Endodermal cell (in vitro differentiated cells): ENCODE measurements at regions not wholly inside any gene's neighbourhood (a gene's known extent, or its start where the extent isn't known, plus 50 kb on each side); places are given as distances from the start of the nearest gene placed in this dataset.

ENCODE experiments used
- DNase-seq: peaks from one replicate; pipeline ENCODE4 v3.0.0-alpha.2; 2017
- H3K27ac ChIP-seq: 2 replicates; pipeline ENCODE4 v1.5.1; 2013; ENCODE audit warnings: mild to moderate bottlenecking, low read depth, low read length, moderate library complexity
- H3K27me3 ChIP-seq: 2 replicates; pipeline ENCODE4 v1.6.1; 2013; ENCODE audit warnings: mild to moderate bottlenecking, low read length, moderate library complexity; ENCODE audit not compliant: insufficient read depth, control insufficient read depth, poor library complexity, severe bottlenecking
- H3K36me3 ChIP-seq: 2 replicates; pipeline ENCODE4 v1.7.0; 2013; ENCODE audit warnings: mild to moderate bottlenecking, low read length, moderate library complexity; ENCODE audit not compliant: control insufficient read depth, insufficient read depth
- H3K4me1 ChIP-seq: one replicate; pipeline ENCODE4 v1.7.0; 2013; ENCODE audit warnings: low read length; ENCODE audit not compliant: control insufficient read depth, insufficient read depth
- H3K4me3 ChIP-seq: 2 replicates; pipeline ENCODE4 v1.5.1; 2013; ENCODE audit warnings: mild to moderate bottlenecking, low read length, moderate library complexity
- H3K9ac ChIP-seq: 2 replicates; pipeline ENCODE4 v1.6.1; 2013; ENCODE audit warnings: mild to moderate bottlenecking, low read length, moderate library complexity; ENCODE audit not compliant: poor library complexity, severe bottlenecking; ENCODE audit errors: extremely low read depth
- H3K9me3 ChIP-seq: 2 replicates; pipeline ENCODE4 v1.6.1; 2013; ENCODE audit warnings: mild to moderate bottlenecking, low read length, moderate library complexity; ENCODE audit not compliant: control insufficient read depth
- H3K27ac Mint-ChIP-seq: 2 replicates; pipeline ENCODE4 v1.8.0; 2020; ENCODE audit warnings: mixed read lengths
- H3K27me3 Mint-ChIP-seq: 2 replicates; pipeline ENCODE4 v1.8.0; 2021; ENCODE audit warnings: mild to moderate bottlenecking, mixed read lengths; ENCODE audit not compliant: insufficient read depth
- H3K36me3 Mint-ChIP-seq: 2 replicates; pipeline ENCODE4 v1.8.0; 2020; ENCODE audit warnings: low read depth, mixed read lengths
- H3K4me1 Mint-ChIP-seq: 2 replicates; pipeline ENCODE4 v1.8.0; 2020; ENCODE audit warnings: mixed read lengths
- H3K4me3 Mint-ChIP-seq: 2 replicates; pipeline ENCODE4 v1.8.0; 2020; ENCODE audit warnings: mild to moderate bottlenecking, moderate library complexity, mixed read lengths
- H3K9me3 Mint-ChIP-seq: 2 replicates; pipeline ENCODE4 v1.8.0; 2020; ENCODE audit warnings: mild to moderate bottlenecking, mixed read lengths
- WGBS, 2 experiments: methylation state at CpG; one replicate each; pipeline versions ENCODE4 v1.1.5 to v1.1.7; 2013; ENCODE audit warnings: missing lambda C conversion rate in 2 of 2, mixed read lengths in 1 of 2; ENCODE audit not compliant: insufficient coverage in 1 of 2, insufficient read length in 1 of 2; 5-methylcytosine and 5-hydroxymethylcytosine counted together
- TF ChIP-seq, protein P1 (sequence below): fragments of 200-600 bp; sonication (generic); conservative IDR thresholded peaks from 2 replicates; pipeline ENCODE4 v1.5.0; 2021; ENCODE audit warnings: antibody characterized with exemption, mild to moderate bottlenecking

DNA sequence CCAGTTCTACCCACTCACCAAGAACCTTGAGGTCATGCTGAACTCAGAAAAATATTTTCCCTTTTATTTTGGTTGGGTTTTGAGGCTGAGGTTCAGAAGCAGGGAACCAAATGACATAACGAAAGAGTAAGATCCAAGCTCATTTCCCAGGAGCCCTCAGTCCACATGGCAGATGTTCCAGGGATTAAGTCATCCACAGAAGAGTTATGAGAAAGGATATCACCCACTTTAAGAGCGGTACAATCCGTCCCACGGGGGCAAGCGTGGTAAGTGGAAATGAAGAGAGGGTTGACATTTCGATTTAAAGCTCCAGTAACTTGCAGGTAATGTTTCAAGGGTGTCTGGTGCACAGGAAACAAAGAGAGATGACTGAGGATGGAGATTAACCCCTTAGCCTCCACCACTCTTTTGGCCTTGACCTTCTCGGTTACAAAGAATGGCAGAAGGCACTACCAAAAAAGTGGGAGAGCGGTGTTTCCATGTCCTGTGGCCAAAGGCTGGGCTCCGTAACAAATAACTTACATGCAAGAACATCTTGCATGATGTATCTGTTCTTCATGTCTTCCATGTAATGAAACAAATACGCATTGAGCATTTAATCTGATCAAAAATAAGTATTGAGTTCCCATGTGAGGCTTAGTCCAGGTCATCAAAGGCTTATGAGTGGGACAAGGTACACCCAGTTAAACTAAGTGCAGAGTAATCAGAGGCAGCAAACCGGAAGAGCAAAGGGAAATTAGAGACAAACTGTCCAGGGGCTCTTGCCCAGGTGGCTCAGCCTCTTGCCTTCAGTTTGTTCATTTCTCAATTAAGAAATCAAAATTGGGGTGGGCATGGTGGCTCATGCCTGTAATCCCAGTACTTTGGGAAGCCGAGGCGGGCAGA is 241.4 kb downstream of the TOMM20 start:
- Histone ChIP-seq H3K27me3 (no peaks in the 10 kb centered on the region), H3K4me3 (no peak overlapping the region), H3K4me1 (no peaks in the 10 kb centered on the region), H3K36me3 (no peaks in the 10 kb centered on the region), H3K9me3 (no peaks in the 10 kb centered on the region), H3K27ac (no peak overlapping the region), H3K9ac (no peak overlapping the region)
- Mint-ChIP-seq H3K36me3 (no peaks in the 10 kb centered on the region), H3K9me3 (no peaks in the 10 kb centered on the region), H3K27ac (no peak overlapping the region), H3K4me3 (no peak overlapping the region), H3K27me3 (no peaks in the 10 kb centered on the region), H3K4me1 (no peaks in the 10 kb centered on the region)
- TF ChIP-seq, protein P1, sequence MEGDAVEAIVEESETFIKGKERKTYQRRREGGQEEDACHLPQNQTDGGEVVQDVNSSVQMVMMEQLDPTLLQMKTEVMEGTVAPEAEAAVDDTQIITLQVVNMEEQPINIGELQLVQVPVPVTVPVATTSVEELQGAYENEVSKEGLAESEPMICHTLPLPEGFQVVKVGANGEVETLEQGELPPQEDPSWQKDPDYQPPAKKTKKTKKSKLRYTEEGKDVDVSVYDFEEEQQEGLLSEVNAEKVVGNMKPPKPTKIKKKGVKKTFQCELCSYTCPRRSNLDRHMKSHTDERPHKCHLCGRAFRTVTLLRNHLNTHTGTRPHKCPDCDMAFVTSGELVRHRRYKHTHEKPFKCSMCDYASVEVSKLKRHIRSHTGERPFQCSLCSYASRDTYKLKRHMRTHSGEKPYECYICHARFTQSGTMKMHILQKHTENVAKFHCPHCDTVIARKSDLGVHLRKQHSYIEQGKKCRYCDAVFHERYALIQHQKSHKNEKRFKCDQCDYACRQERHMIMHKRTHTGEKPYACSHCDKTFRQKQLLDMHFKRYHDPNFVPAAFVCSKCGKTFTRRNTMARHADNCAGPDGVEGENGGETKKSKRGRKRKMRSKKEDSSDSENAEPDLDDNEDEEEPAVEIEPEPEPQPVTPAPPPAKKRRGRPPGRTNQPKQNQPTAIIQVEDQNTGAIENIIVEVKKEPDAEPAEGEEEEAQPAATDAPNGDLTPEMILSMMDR, result no peak
- 93 to 95% methylated on average over 10 to 13 of the region's 13 CpGs for WGBS, 2 experiments
- no peak for DNase-seq

DNA sequence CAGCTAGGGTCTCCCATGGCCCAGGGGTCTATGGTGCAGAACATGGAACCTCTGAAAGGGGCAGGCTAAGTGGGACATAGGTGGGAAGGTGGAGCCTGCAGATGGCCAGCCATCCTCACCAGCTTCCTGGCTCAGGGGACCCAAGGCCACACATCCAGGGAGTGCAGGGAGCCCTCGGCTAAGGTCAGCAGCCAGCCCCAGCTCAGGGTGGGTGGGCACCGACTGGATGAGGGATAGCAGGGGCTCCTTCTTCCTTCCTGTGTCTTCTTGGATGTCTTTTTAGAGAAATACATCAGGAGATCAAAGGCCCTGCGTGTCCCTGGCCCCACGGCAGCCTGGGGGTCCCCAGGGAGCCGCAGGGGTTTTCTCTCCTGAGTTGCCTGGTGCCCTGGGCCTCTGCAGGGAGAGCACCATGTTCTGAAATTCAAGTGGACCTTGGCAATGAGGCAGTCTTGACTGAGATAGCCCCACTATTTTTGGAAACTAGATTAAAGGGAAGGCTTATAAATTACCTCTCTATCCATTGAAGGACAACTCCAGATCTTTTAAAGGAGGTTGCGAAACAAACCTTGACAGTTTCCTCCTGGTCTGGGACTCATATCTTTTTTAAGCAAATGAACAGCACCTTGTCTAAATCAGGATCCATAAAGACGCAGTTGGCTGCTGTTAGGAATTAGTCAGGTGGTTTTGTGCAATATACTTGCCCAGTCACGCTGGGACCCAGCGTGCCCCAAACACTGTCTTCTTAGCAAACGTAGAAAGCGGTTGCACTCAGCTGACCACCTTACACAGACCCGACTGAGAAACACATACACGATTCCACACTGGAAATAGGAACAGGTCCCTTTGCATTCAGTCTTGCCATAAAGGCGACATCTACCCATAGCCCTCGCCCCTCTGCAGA is 242.3 kb downstream of the TOMM20 start:
- Histone ChIP-seq H3K27ac (no peak overlapping the region), H3K9ac (no peak overlapping the region), H3K4me3 (no peak overlapping the region), H3K9me3 (no peaks in the 10 kb centered on the region), H3K4me1 (no peaks in the 10 kb centered on the region), H3K36me3 (no peaks in the 10 kb centered on the region), H3K27me3 (no peaks in the 10 kb centered on the region)
- WGBS, 2 experiments, result 85% methylated on average over 14 to 15 of the region's 15 CpGs
- TF ChIP-seq, protein P1, result no peak
- H3K4me3 Mint-ChIP-seq, result no peak overlapping the region
- H3K27ac Mint-ChIP-seq, result no peak overlapping the region
- H3K36me3 Mint-ChIP-seq, result no peaks in the 10 kb centered on the region
- no peaks in the 10 kb centered on the region for H3K9me3 Mint-ChIP-seq
- DNase-seq, result no peak
- no peaks in the 10 kb centered on the region for H3K4me1 Mint-ChIP-seq
- H3K27me3 Mint-ChIP-seq, result no peaks in the 10 kb centered on the region

DNA sequence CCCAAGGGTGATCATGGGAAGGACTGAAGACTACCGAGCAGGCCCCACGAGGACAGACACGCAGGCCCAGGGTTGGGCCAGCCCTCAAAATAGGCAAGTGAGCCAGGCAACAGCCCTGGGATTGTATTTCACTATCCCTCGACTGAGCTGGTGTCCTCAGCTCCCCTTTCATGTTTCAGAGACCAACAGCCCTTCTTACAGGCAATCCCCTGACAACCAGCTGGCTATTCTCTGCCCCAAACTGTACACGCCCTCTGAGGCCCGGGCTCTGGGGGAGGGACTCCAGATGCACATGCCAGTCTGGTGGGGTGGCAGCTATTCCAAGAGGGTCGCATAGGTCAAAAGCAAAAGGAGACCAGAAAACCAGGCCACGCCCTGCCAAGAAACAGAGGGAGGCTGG is 243.0 kb downstream of the TOMM20 start:
- 88 to 91% methylated on average over 5 to 8 of the region's 8 CpGs for WGBS, 2 experiments
- H3K9me3 ChIP-seq, result no peaks in the 10 kb centered on the region
- H3K27ac Mint-ChIP-seq, result no peak overlapping the region
- TF ChIP-seq, protein P1, result no peak
- H3K9me3 Mint-ChIP-seq, result no peaks in the 10 kb centered on the region
- H3K4me1 ChIP-seq, result no peaks in the 10 kb centered on the region
- H3K36me3 ChIP-seq, result no peaks in the 10 kb centered on the region
- H3K9ac ChIP-seq, result no peak overlapping the region
- no peaks in the 10 kb centered on the region for H3K4me1 Mint-ChIP-seq
- DNase-seq, result no peak
- no peak overlapping the region for H3K4me3 ChIP-seq
- no peaks in the 10 kb centered on the region for H3K36me3 Mint-ChIP-seq
- no peaks in the 10 kb centered on the region for H3K27me3 ChIP-seq
- no peaks in the 10 kb centered on the region for H3K27me3 Mint-ChIP-seq
- no peak overlapping the region for H3K4me3 Mint-ChIP-seq
- H3K27ac ChIP-seq, result no peak overlapping the region
